Common myeloid progenitor, CD34-positive (primary cell): ENCODE measurements at regions not wholly inside any gene's neighbourhood (a gene's known extent, or its start where the extent isn't known, plus 50 kb on each side); places are given as distances from the start of the nearest gene placed in this dataset.
A peak's percentile ranks its signal among the peaks of the same experiment; 100 is the strongest.

Experiments
- CTCF ChIA-PET: fragments of 350-600 bp; sonication (Branson Sonifier 250); formaldehyde crosslinking; loops from one replicate; lab custom pipeline; 2021; ENCODE audit warnings: antibody characterized with exemption; lab: Charles Lee
- POLR2A ChIA-PET: fragments of 350-600 bp; sonication (Branson Sonifier 250); formaldehyde crosslinking; loops from one replicate; lab custom pipeline; 2021; ENCODE audit warnings: antibody characterized with exemption; lab: Charles Lee
- DNase-seq, 3 donors: peaks; one replicate each; pipeline versions ENCODE4 v3.0.0 to v3.0.0-alpha.2; 2013
- H3K27ac ChIP-seq, 2 experiments: 1 replicate in 1 of 2; 2 replicates in 1 of 2; pipeline ENCODE4 v1.7.0; 2013; ENCODE audit warnings: inconsistent platforms in 2 of 2, low read length in 2 of 2, mild to moderate bottlenecking in 2 of 2, low read depth in 1 of 2, moderate library complexity in 1 of 2; ENCODE audit not compliant: severe bottlenecking in 2 of 2, insufficient read depth in 1 of 2, poor library complexity in 1 of 2
- H3K27me3 ChIP-seq, 5 experiments: replicated peaks in 2 of 5; 1 replicate in 3 of 5; 2 replicates in 2 of 5; pipeline versions ENCODE4 v1.6.1 to v1.7.0; 2013; ENCODE audit warnings: low read length in 4 of 5, mild to moderate bottlenecking in 2 of 5, moderate library complexity in 2 of 5, inconsistent platforms in 1 of 5; ENCODE audit not compliant: insufficient read depth in 5 of 5, control insufficient read depth in 4 of 5
- H3K36me3 ChIP-seq, 4 experiments: 1 replicate in 2 of 4; 2 replicates in 2 of 4; pipeline versions ENCODE4 v1.6.1 to v1.7.0; 2013; ENCODE audit warnings: low read length in 3 of 4, control low read depth in 1 of 4, mild to moderate bottlenecking in 1 of 4; ENCODE audit not compliant: control insufficient read depth in 4 of 4, insufficient read depth in 4 of 4
- H3K4me1 ChIP-seq, 4 experiments: 1 replicate in 3 of 4; 2 replicates in 1 of 4; pipeline versions ENCODE4 v1.6.1 to v1.7.1; 2013; ENCODE audit warnings: low read length in 3 of 4, mild to moderate bottlenecking in 3 of 4, control low read depth in 1 of 4, inconsistent platforms in 1 of 4, moderate library complexity in 1 of 4; ENCODE audit not compliant: control insufficient read depth in 4 of 4, insufficient read depth in 4 of 4; ENCODE audit errors: control extremely low read depth in 1 of 4
- H3K4me3 ChIP-seq, 7 experiments: 1 replicate in 4 of 7; 2 replicates in 3 of 7; pipeline versions ENCODE4 v1.5.1 to v1.7.0; 2013; ENCODE audit warnings: mild to moderate bottlenecking in 7 of 7, low read length in 6 of 7, moderate library complexity in 6 of 7, inconsistent platforms in 2 of 7, low read depth in 2 of 7, control low read depth in 1 of 7; ENCODE audit not compliant: insufficient read depth in 4 of 7, control insufficient read depth in 1 of 7; ENCODE audit errors: extremely low read depth in 1 of 7
- H3K9me3 ChIP-seq, 5 experiments: 1 replicate in 4 of 5; 2 replicates in 1 of 5; pipeline versions ENCODE4 v1.6.1 to v1.7.1; 2013; ENCODE audit warnings: low read length in 4 of 5, mild to moderate bottlenecking in 2 of 5, inconsistent platforms in 1 of 5, low read depth in 1 of 5, moderate library complexity in 1 of 5; ENCODE audit not compliant: control insufficient read depth in 4 of 5, insufficient read depth in 2 of 5; ENCODE audit errors: control extremely low read depth in 1 of 5
- WGBS: methylation state at CpG from one replicate; pipeline ENCODE4 v1.1.5; 2013; ENCODE audit not compliant: insufficient coverage; 5-methylcytosine and 5-hydroxymethylcytosine counted together

DNA sequence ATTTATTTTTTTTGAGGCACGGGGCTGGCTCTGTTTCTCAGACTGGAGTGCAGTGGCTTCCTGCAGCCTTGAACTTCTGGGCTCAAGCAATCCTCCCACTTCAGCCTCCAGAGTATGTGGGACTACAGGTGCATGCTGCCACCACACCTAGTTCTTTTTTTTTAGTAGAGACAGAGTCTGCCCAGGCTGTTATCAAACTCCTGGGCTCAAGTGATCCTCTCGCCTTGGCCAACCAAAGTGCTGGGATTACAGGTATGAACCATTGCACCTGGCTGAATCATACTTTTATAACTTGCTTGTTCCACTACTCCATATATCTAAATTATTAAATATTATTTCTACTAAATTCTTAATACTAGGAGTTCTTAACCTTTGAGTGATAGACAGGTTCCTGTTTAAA is 111.6 kb downstream of the BTG1 start:
- POLR2A ChIA-PET: no interaction called here
- no peaks in the 10 kb centered on the region for H3K9me3 ChIP-seq
- peaks cover 8 to 20% (median 16%) of the 10 kb centered on the region in 4 experiments for H3K4me1 ChIP-seq
- no peaks in the 10 kb centered on the region for H3K27me3 ChIP-seq
- CTCF ChIA-PET: no interaction called here
- H3K4me3 ChIP-seq: no peak overlapping the region
- no peak overlapping the region for H3K27ac ChIP-seq
- 100% methylated on average over 2 of the region's 2 CpGs for whole genome bisulfite sequencing
- H3K36me3 ChIP-seq: no peaks in the 10 kb centered on the region
- DNase-seq: no peak

DNA sequence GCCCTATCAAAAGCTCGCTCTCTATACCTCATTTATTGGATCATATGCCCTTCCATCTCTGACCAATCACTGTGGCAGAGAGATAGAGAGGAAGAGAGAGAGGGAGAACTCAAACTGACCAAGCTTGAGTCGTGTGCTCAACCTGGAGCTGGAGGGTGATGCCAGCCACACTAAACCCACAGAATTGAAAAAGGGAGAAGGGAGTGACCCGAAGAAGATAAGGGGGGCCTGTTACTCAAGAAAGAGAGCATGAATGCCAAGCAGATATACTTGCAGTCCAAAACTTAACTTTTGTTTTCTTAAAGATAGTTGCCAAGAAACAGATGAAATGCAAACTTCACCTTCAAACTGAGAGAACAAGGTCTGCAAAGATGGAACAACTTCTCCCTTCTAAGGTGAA is 112.7 kb downstream of the BTG1 start:
- 86% methylated on average over 2 of the region's 3 CpGs for WGBS
- CTCF ChIA-PET: interaction anchor here (1.0 kb wide), 1 partner anchor 54 kb away, joined by 3 read pairs; no protein-coding TSS in a partner anchor
- H3K36me3 ChIP-seq: no peaks in the 10 kb centered on the region
- H3K9me3 ChIP-seq: no peaks in the 10 kb centered on the region
- H3K4me3 ChIP-seq: no peak overlapping the region
- DNase-seq: peak in 1 of 3 donors; percentile 6
- peaks cover 8 to 20% (median 16%) of the 10 kb centered on the region in 4 experiments for H3K4me1 ChIP-seq
- H3K27me3 ChIP-seq: no peaks in the 10 kb centered on the region
- no peak overlapping the region for H3K27ac ChIP-seq
- POLR2A ChIA-PET: no interaction called here

DNA sequence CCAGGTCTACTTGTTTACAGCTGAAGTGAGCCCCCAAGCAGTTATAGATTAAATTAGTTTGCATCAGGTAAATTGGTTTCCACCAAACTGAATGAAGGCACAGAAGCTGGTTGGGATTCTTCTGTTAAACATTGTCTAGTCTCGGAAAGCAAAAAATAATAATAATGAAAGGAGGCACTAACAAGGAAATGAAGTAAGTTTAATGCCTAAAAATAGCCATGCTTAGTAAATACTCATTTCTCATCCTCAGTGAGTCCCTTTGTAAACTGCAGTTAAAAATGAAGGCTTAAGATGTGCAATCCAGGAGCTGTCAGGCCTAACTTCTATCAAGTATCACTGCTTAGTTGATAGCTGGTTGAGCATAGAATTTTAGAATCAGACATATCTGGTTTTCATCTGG is 113.5 kb downstream of the BTG1 start:
- peaks cover 8 to 20% (median 16%) of the 10 kb centered on the region in 4 experiments for H3K4me1 ChIP-seq
- no peaks in the 10 kb centered on the region for H3K27me3 ChIP-seq
- no peak for DNase-seq
- H3K36me3 ChIP-seq: no peaks in the 10 kb centered on the region
- H3K9me3 ChIP-seq: no peaks in the 10 kb centered on the region
- no CpG with 5 or more reads among the region's 1 CpG for WGBS
- ChIA-PET CTCF (no interaction called here), POLR2A (interaction anchor here (0.6 kb wide), 1 partner anchor 12 kb away, joined by 4 read pairs; no protein-coding TSS in a partner anchor)
- no peak overlapping the region for H3K4me3 ChIP-seq
- no peak overlapping the region for H3K27ac ChIP-seq

DNA sequence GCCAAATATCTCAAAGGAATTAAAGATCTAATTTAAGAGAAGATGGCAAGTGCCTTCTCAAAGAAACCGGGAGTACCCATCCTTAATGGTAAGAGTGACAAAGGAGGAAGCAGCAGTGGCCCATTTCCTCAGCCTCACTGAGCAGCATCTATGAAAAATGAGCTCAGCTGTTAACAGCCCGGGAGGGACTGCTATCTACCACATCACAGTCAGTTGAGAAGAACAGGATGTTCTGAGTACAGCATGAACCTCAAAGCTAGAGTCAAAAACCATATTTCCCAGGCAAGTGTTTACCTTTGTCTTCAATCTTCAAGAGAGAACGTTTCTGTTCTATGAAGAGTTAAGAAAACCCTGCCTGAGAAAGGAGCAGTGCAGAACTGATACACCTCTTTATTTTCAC is 115.0 kb downstream of the BTG1 start:
- H3K4me3 ChIP-seq: peak overlapping the region in 2 of 7 experiments; percentile 20 to 30
- 0% methylated on average over 2 of the region's 3 CpGs for WGBS
- DNase-seq: peak; percentile 25 to 76 (median 64)
- no peaks in the 10 kb centered on the region for H3K9me3 ChIP-seq
- ChIA-PET CTCF (interaction anchor here (1.5 kb wide), 1 partner anchor 28 kb away, joined by 3 read pairs; no protein-coding TSS in a partner anchor), POLR2A (interaction anchor here (1.7 kb wide), 1 partner anchor 114 kb away, joined by 5 read pairs; no protein-coding TSS in a partner anchor)
- peak overlapping the region in 1 of 2 experiments; percentile 52 for H3K27ac ChIP-seq
- peaks cover 8 to 20% (median 15%) of the 10 kb centered on the region in 4 experiments for H3K4me1 ChIP-seq
- no peaks in the 10 kb centered on the region for H3K36me3 ChIP-seq
- no peaks in the 10 kb centered on the region for H3K27me3 ChIP-seq

DNA sequence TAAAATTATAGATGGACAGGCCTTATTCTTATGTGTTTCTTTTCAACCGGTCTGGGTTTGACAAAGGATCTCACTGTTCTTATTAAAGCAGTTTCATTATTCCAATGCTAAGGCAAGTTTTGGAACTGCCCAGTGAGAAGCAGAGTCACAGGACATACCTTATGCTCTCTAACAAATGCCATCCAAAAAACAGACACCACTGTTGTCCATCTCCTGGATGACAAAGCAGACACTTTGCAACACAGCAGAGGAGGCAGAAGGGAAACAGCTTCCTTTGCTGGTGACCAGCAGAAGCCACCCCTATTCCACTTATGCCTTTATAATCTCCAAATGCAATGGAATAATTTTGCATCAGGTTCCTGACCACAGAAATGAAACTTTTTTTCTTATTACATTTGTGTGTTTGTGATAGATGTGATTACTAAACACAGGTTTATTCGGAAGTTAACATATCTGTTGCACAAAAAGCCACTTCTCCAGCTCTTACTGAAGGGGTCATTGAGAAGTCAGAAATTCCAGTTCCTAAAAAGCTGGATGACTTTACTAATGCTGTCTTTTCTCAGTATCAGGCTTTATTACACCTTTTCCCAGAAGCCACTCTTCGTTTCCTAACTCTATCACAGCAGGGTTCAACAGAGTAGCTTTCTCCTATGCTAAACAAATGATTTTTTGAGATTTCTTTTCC is 115.6 kb downstream of the BTG1 start:
- ChIA-PET POLR2A (interaction anchor here (1.7 kb wide), 1 partner anchor 114 kb away, joined by 5 read pairs; no protein-coding TSS in a partner anchor), CTCF (interaction anchor here (1.5 kb wide), 1 partner anchor 27 kb away, joined by 3 read pairs; no protein-coding TSS in a partner anchor)
- H3K27ac ChIP-seq: no peak overlapping the region
- H3K27me3 ChIP-seq: no peaks in the 10 kb centered on the region
- DNase-seq: peak in 1 of 3 donors; percentile 9
- peaks cover 7 to 16% (median 12%) of the 10 kb centered on the region in 4 experiments for H3K4me1 ChIP-seq
- no peak overlapping the region for H3K4me3 ChIP-seq
- H3K36me3 ChIP-seq: no peaks in the 10 kb centered on the region
- WGBS: 87% methylated on average over 3 of the region's 3 CpGs
- no peaks in the 10 kb centered on the region for H3K9me3 ChIP-seq

DNA sequence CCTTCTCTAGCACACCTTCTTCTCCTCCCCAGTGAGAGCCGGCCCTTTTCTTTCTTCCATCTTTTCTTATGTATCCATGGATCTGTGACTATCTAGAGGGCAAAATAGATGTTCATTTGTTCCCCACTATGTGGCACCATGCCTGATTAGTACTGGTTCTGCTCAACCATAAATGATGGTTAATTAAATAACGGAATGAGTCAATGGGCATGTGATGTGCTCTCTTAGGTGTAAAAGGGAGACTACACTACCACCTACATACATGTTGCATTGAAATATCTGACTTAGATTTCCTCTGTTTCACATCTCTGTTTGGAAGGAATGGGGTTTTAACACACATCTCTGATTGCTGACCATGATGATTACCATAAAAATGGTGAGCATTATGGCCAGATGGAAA is 116.5 kb downstream of the BTG1 start:
- CTCF ChIA-PET: no interaction called here
- POLR2A ChIA-PET: no interaction called here
- Histone ChIP-seq H3K4me3 (no peak overlapping the region), H3K4me1 (peaks cover 0 to 10% (median 9%) of the 10 kb centered on the region in 4 experiments), H3K9me3 (no peaks in the 10 kb centered on the region), H3K27ac (no peak overlapping the region), H3K36me3 (no peaks in the 10 kb centered on the region), H3K27me3 (no peaks in the 10 kb centered on the region)
- no peak for DNase-seq
- WGBS: no CpG with 5 or more reads among the region's 2 CpGs

DNA sequence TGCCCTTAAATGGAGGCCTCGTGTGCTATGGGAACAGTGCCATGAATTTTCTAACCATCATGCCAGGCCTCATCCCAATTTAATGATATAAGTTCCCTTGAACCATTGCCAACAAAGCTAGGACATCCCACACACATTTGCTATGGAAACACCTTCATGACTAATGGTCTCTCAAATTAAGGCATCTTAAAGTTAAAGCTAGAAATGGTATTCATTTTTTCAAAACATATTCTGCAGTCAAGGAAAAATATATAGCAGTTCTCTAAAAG is 117.3 kb downstream of the BTG1 start:
- WGBS: no CpG with 5 or more reads among the region's 1 CpG
- POLR2A ChIA-PET: no interaction called here
- CTCF ChIA-PET: no interaction called here

More for the DNA sequence above, 117.3 kb downstream of the BTG1 start:
- Histone ChIP-seq H3K27me3 (no peaks in the 10 kb centered on the region), H3K36me3 (no peaks in the 10 kb centered on the region), H3K4me3 (no peak overlapping the region), H3K9me3 (no peaks in the 10 kb centered on the region), H3K27ac (no peak overlapping the region), H3K4me1 (peaks cover 0 to 10% (median 9%) of the 10 kb centered on the region in 4 experiments)
- DNase-seq: no peak
